ENCODE measurements at regions not wholly inside any gene's neighbourhood (a gene's known extent, or its start where the extent isn't known, plus 50 kb on each side); places are given as distances from the start of the nearest gene placed in this dataset.
"Not testable (repeated sequence)": the region's sequence is repeated elsewhere in the genome, so short reads cannot be mapped to it uniquely, and the experiment has no call there.

DNA sequence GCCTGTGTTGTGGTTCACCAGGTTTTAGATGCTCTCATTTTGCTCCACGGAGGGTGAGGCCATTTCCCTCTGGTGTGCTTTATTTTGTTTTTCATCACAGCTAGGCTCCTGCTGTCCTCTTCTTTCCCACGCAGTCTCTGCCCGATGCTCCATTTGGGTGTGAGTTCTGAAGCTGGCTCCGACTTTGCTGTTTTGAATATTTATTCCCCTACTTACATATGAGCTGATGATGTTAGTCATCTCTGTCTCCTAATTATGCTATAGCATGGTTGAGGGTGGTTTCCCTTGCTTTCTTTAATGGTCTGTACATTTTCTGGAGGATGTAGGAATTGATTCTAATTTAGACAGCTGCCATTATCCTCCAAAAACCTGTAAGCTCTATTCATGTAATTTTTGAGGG lies 168.1 kb upstream of the MYRIP start:
- H3K27ac ChIP-seq = no peak overlapping the region
- H3K27me3 ChIP-seq (ENCODE audit: insufficient read depth, low read depth, severe bottlenecking) = no peaks in the 10 kb centered on the region
- H3K36me3 ChIP-seq = no peaks in the 10 kb centered on the region
- TF ChIP-seq, protein P1, sequence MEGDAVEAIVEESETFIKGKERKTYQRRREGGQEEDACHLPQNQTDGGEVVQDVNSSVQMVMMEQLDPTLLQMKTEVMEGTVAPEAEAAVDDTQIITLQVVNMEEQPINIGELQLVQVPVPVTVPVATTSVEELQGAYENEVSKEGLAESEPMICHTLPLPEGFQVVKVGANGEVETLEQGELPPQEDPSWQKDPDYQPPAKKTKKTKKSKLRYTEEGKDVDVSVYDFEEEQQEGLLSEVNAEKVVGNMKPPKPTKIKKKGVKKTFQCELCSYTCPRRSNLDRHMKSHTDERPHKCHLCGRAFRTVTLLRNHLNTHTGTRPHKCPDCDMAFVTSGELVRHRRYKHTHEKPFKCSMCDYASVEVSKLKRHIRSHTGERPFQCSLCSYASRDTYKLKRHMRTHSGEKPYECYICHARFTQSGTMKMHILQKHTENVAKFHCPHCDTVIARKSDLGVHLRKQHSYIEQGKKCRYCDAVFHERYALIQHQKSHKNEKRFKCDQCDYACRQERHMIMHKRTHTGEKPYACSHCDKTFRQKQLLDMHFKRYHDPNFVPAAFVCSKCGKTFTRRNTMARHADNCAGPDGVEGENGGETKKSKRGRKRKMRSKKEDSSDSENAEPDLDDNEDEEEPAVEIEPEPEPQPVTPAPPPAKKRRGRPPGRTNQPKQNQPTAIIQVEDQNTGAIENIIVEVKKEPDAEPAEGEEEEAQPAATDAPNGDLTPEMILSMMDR (IDR thresholded peaks at IDR 0.05; ENCODE audit: low read depth, low read length) = no peak
- DNase-seq = no peak
- no peak overlapping the region for H3K4me3 ChIP-seq (ENCODE audit: low read depth, low read length)
- H3K9me3 ChIP-seq (ENCODE audit: severe bottlenecking) = no peaks in the 10 kb centered on the region

GRCh38 chr3:39644176-39644575 lies 165.2 kb upstream of the MYRIP start:
- Histone ChIP-seq H3K27me3 (ENCODE audit: insufficient read depth, low read depth, severe bottlenecking) (no peaks in the 10 kb centered on the region), H3K9me3 (ENCODE audit: severe bottlenecking) (no peaks in the 10 kb centered on the region), H3K36me3 (no peaks in the 10 kb centered on the region), H3K4me3 (ENCODE audit: low read depth, low read length) (no peak overlapping the region), H3K27ac (no peak overlapping the region)
- TF ChIP-seq, protein P1 (IDR thresholded peaks at IDR 0.05; ENCODE audit: low read depth, low read length) = no peak
- no peak for DNase-seq

GRCh38 chr3:39651256-39651655 lies 158.2 kb upstream of the MYRIP start:
- not testable (repeated sequence) for DNase-seq; H3K27ac ChIP-seq; H3K27me3 ChIP-seq (ENCODE audit: insufficient read depth, low read depth, severe bottlenecking); H3K9me3 ChIP-seq (ENCODE audit: severe bottlenecking); H3K36me3 ChIP-seq; H3K4me3 ChIP-seq (ENCODE audit: low read depth, low read length)

- Histone ChIP-seq H3K27me3 (ENCODE audit: insufficient read depth, low read depth, severe bottlenecking) (no peaks in the 10 kb centered on the region), H3K36me3 (no peaks in the 10 kb centered on the region), H3K27ac (no peak overlapping the region; the same call in 1 of the 2 replicates), H3K4me3 (ENCODE audit: low read depth, low read length) (no peak overlapping the region), H3K9me3 (ENCODE audit: severe bottlenecking) (no peaks in the 10 kb centered on the region)
- TF ChIP-seq, protein P1 (IDR thresholded peaks at IDR 0.05; ENCODE audit: low read depth, low read length) = no peak
- no peak for DNase-seq
These were observed 157.2 kb upstream of the MYRIP start for GRCh38 chr3:39651993-39652739.

- H3K4me3 ChIP-seq (ENCODE audit: low read depth, low read length); H3K36me3 ChIP-seq; H3K27ac ChIP-seq: not testable (repeated sequence)
These were observed 153.7 kb upstream of the MYRIP start for GRCh38 chr3:39655718-39656117.

GRCh38 chr3:39657075-39657474 lies 152.3 kb upstream of the MYRIP start:
- Histone ChIP-seq H3K9me3 (ENCODE audit: severe bottlenecking) (peaks cover 3% of the 10 kb centered on the region), H3K36me3 (no peaks in the 10 kb centered on the region), H3K27ac (no peak overlapping the region), H3K27me3 (ENCODE audit: insufficient read depth, low read depth, severe bottlenecking) (no peaks in the 10 kb centered on the region), H3K4me3 (ENCODE audit: low read depth, low read length) (no peak overlapping the region)
- TF ChIP-seq, protein P1 (IDR thresholded peaks at IDR 0.05; ENCODE audit: low read depth, low read length) = no peak
- DNase-seq = no peak

More at GRCh38 chr3:39655718-39656117, 153.7 kb upstream of the MYRIP start:
- not testable (repeated sequence) for DNase-seq; H3K27me3 ChIP-seq (ENCODE audit: insufficient read depth, low read depth, severe bottlenecking); H3K9me3 ChIP-seq (ENCODE audit: severe bottlenecking)

DNA sequence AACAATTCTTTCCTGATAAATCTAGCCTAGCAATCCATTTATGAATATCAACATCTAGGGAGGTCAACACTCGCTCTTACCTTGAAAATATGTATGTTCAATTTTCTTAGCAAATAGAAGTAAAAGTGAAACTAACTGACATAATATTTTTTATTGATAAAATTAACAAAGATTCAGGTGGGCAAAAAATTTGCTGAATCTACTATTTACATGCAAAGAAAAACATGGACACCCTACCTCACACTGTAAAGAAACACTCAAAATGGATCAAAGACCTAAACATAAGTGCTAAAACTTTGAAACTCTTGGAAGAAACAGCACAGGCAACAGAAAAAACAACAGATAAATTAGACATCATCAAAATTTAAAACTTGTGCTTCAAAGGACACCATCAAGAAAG lies 151.6 kb upstream of the MYRIP start:
- no peaks in the 10 kb centered on the region for H3K36me3 ChIP-seq
- no peak overlapping the region for H3K4me3 ChIP-seq (ENCODE audit: low read depth, low read length)
- peaks cover 3% of the 10 kb centered on the region for H3K9me3 ChIP-seq (ENCODE audit: severe bottlenecking)
- TF ChIP-seq, protein P1 (IDR thresholded peaks at IDR 0.05; ENCODE audit: low read depth, low read length) = no peak
- no peak overlapping the region for H3K27ac ChIP-seq
- H3K27me3 ChIP-seq (ENCODE audit: insufficient read depth, low read depth, severe bottlenecking) = no peaks in the 10 kb centered on the region
- DNase-seq = no peak
